ENCODE measurements at regions not wholly inside any gene's neighbourhood (a gene's known extent, or its start where the extent isn't known, plus 50 kb on each side); places are given as distances from the start of the nearest gene placed in this dataset.

- no peak for TF ChIP-seq CTCF (IDR thresholded peaks at IDR 0.05)
- H3K4me1 ChIP-seq: no peaks in the 10 kb centered on the region
- no peaks in the 10 kb centered on the region for H3K27me3 ChIP-seq
- no peak overlapping the region for H3K4me3 ChIP-seq
- H3K9me3 ChIP-seq: no peaks in the 10 kb centered on the region
- H3K36me3 ChIP-seq: no peaks in the 10 kb centered on the region
- no peak overlapping the region for H3K27ac ChIP-seq
- DNase-seq (ENCODE audit: low spot score): no peak
These were observed 393.9 kb downstream of the ADAMTS20 start for GRCh38 chr12:43158126-43158525.

GRCh38 chr12:43155376-43155775 lies 396.6 kb downstream of the ADAMTS20 start:
- no peaks in the 10 kb centered on the region for H3K4me1 ChIP-seq
- TF ChIP-seq CTCF (IDR thresholded peaks at IDR 0.05): no peak
- H3K36me3 ChIP-seq: no peaks in the 10 kb centered on the region
- no peaks in the 10 kb centered on the region for H3K27me3 ChIP-seq
- H3K4me3 ChIP-seq: no peak overlapping the region
- DNase-seq (ENCODE audit: low spot score): no peak
- no peaks in the 10 kb centered on the region for H3K9me3 ChIP-seq
- no peak overlapping the region for H3K27ac ChIP-seq

- no peaks in the 10 kb centered on the region for H3K4me1 ChIP-seq
- no peak for TF ChIP-seq CTCF (IDR thresholded peaks at IDR 0.05)
- H3K9me3 ChIP-seq: no peaks in the 10 kb centered on the region
- no peaks in the 10 kb centered on the region for H3K27me3 ChIP-seq
- no peak overlapping the region for H3K27ac ChIP-seq
- no peak for DNase-seq (ENCODE audit: low spot score)
- H3K4me3 ChIP-seq: no peak overlapping the region
- no peaks in the 10 kb centered on the region for H3K36me3 ChIP-seq
These were observed 397.4 kb downstream of the ADAMTS20 start for GRCh38 chr12:43154498-43155045.

GRCh38 chr12:43151441-43151981 lies 400.5 kb downstream of the ADAMTS20 start:
- no peak for DNase-seq (ENCODE audit: low spot score)
- no peak for TF ChIP-seq CTCF (IDR thresholded peaks at IDR 0.05)
- no peak overlapping the region for H3K27ac ChIP-seq

GRCh38 chr12:43148691-43149090 lies 403.3 kb downstream of the ADAMTS20 start:
- Histone ChIP-seq H3K4me3 (no peak overlapping the region), H3K27me3 (no peaks in the 10 kb centered on the region), H3K9me3 (no peaks in the 10 kb centered on the region), H3K27ac (no peak overlapping the region), H3K36me3 (no peaks in the 10 kb centered on the region), H3K4me1 (no peaks in the 10 kb centered on the region)
- TF ChIP-seq CTCF (IDR thresholded peaks at IDR 0.05): no peak
- DNase-seq (ENCODE audit: low spot score): no peak

More at GRCh38 chr12:43151441-43151981, 400.5 kb downstream of the ADAMTS20 start:
- Histone ChIP-seq H3K36me3 (no peaks in the 10 kb centered on the region), H3K9me3 (no peaks in the 10 kb centered on the region), H3K4me3 (no peak overlapping the region), H3K4me1 (no peaks in the 10 kb centered on the region), H3K27me3 (no peaks in the 10 kb centered on the region)

- Histone ChIP-seq H3K36me3 (no peaks in the 10 kb centered on the region), H3K9me3 (no peaks in the 10 kb centered on the region), H3K4me3 (no peak overlapping the region), H3K27me3 (no peaks in the 10 kb centered on the region), H3K4me1 (no peaks in the 10 kb centered on the region), H3K27ac (no peak overlapping the region)
- no peak for TF ChIP-seq CTCF (IDR thresholded peaks at IDR 0.05)
- no peak for DNase-seq (ENCODE audit: low spot score)
These were observed 404.1 kb downstream of the ADAMTS20 start for GRCh38 chr12:43147878-43148277.
